ENCODE measurements at regions not wholly inside any gene's neighbourhood (a gene's known extent, or its start where the extent isn't known, plus 50 kb on each side); places are given as distances from the start of the nearest gene placed in this dataset.

DNA sequence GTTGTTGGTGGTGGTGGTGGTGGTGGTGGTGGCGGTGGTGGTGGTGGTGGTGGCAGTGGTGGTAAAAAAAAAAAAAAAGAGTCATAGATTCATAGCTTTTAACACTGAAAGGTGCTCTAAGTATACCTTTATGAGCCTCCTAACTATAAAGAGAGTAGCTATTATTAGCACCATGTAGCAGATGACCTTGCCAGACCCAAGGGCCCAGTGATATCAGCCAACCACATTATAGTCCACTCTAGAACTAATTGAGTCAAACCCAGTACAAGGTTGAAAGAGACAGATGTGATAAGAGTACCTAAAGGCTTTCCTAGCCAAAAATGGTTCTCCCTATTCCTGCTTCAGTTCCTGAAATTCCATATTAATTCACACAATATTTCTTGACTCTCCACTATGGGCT, 245.3 kb downstream of the HACE1 start:
- Histone ChIP-seq H3K9me3 (replicated peaks; ENCODE audit: control insufficient read depth, insufficient read depth, low read depth, low read length) (no peaks in the 10 kb centered on the region), H3K4me3 (no peak overlapping the region), H4K20me1 (replicated peaks; ENCODE audit: control insufficient read depth, insufficient read depth, low read length) (no peaks in the 10 kb centered on the region), H3K9me1 (ENCODE audit: control insufficient read depth, insufficient read depth, low read length) (no peaks in the 10 kb centered on the region), H2AFZ (ENCODE audit: low read depth, low read length) (no peak overlapping the region), H3K9ac (ENCODE audit: insufficient read depth in 1 of 2, low read depth in 2 of 2, low read length in 2 of 2) (no peak overlapping the region), H3K27me3 (ENCODE audit: control insufficient read depth in 2 of 2, insufficient read depth in 2 of 2, low read length in 2 of 2) (no peaks in the 10 kb centered on the region), H3K79me2 (ENCODE audit: control insufficient read depth, insufficient read depth, low read length) (no peaks in the 10 kb centered on the region), H3K4me2 (ENCODE audit: insufficient read depth, low read length) (no peak overlapping the region), H3K4me1 (replicated peaks in 1 of 2; ENCODE audit: control insufficient read depth in 2 of 2, insufficient read depth in 2 of 2, low read length in 2 of 2) (no peaks in the 10 kb centered on the region), H3K27ac (ENCODE audit: extremely low read depth, low read depth, low read length) (no peak overlapping the region), H3K36me3 (ENCODE audit: control insufficient read depth, insufficient read depth, low read length) (no peaks in the 10 kb centered on the region)
- CTCF ChIA-PET (ENCODE audit: low intra/inter-chr PET ratio), result no interaction called here
- TF ChIP-seq, protein P1, sequence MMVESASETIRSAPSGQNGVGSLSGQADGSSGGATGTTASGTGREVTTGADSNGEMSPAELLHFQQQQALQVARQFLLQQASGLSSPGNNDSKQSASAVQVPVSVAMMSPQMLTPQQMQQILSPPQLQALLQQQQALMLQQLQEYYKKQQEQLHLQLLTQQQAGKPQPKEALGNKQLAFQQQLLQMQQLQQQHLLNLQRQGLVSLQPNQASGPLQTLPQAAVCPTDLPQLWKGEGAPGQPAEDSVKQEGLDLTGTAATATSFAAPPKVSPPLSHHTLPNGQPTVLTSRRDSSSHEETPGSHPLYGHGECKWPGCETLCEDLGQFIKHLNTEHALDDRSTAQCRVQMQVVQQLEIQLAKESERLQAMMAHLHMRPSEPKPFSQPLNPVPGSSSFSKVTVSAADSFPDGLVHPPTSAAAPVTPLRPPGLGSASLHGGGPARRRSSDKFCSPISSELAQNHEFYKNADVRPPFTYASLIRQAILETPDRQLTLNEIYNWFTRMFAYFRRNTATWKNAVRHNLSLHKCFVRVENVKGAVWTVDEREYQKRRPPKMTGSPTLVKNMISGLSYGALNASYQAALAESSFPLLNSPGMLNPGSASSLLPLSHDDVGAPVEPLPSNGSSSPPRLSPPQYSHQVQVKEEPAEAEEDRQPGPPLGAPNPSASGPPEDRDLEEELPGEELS (CRISPR knock-in tag; IDR thresholded peaks at IDR 0.05; ENCODE audit: borderline replicate concordance), result no peak
- no CpG with 5 or more reads among the region's 1 CpG for WGBS (ENCODE audit: insufficient coverage, low coverage, missing lambda C conversion rate)
- no TSS peak for BruUV-seq (replicated peaks)
- intact Hi-C loops (cut with micrococcal nuclease), result no loop called here
- FAIRE-seq, result no peak
- ATAC-seq, result no peak
- in situ Hi-C loops (cut with MboI), result no loop called here
- DNase-seq (ENCODE audit: extremely low read depth in 1 of 4, low spot score in 3 of 4), result no peak
- POLR2A ChIA-PET, result no interaction called here

DNA sequence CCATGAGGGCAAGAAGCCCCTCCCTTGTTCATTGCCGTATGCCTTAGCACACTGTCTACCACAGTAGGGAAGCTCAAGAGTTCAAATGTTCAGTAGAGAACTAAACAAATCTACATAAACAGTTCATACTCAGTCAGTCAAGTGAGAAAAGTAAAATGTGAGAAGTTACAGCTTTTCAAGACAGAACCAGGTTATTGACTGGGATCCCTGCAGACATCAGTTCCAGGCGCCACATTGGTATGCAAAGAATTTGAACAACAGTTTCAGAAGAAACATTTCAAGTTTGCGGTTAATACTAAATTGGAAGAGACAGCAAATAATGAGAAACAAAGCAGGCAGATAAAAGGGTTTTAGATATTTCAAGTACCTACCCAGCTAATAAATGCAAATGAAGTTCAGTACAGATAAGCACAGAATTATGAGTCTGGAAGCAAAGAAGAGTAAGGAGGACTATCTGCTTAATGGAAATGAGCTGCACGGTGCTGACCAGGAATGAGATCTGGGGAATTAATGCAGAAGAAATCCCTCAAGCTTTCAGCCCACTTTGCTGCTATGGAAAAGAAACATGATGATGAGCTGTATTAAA, 246.2 kb downstream of the HACE1 start:
- no peak for FAIRE-seq
- H3K36me3 ChIP-seq (ENCODE audit: control insufficient read depth, insufficient read depth, low read length), result no peaks in the 10 kb centered on the region

More for the DNA sequence above, 246.2 kb downstream of the HACE1 start:
- Histone ChIP-seq H3K4me3 (no peak overlapping the region), H3K9me3 (replicated peaks; ENCODE audit: control insufficient read depth, insufficient read depth, low read depth, low read length) (no peaks in the 10 kb centered on the region), H3K9ac (ENCODE audit: insufficient read depth in 1 of 2, low read depth in 2 of 2, low read length in 2 of 2) (no peak overlapping the region), H3K27me3 (ENCODE audit: control insufficient read depth in 2 of 2, insufficient read depth in 2 of 2, low read length in 2 of 2) (no peaks in the 10 kb centered on the region), H3K4me1 (replicated peaks in 1 of 2; ENCODE audit: control insufficient read depth in 2 of 2, insufficient read depth in 2 of 2, low read length in 2 of 2) (no peaks in the 10 kb centered on the region), H3K27ac (ENCODE audit: extremely low read depth, low read depth, low read length) (no peak overlapping the region), H3K9me1 (ENCODE audit: control insufficient read depth, insufficient read depth, low read length) (no peaks in the 10 kb centered on the region), H3K4me2 (ENCODE audit: insufficient read depth, low read length) (no peak overlapping the region), H2AFZ (ENCODE audit: low read depth, low read length) (no peak overlapping the region), H4K20me1 (replicated peaks; ENCODE audit: control insufficient read depth, insufficient read depth, low read length) (no peaks in the 10 kb centered on the region), H3K79me2 (ENCODE audit: control insufficient read depth, insufficient read depth, low read length) (no peaks in the 10 kb centered on the region)
- TF ChIP-seq, protein P2, sequence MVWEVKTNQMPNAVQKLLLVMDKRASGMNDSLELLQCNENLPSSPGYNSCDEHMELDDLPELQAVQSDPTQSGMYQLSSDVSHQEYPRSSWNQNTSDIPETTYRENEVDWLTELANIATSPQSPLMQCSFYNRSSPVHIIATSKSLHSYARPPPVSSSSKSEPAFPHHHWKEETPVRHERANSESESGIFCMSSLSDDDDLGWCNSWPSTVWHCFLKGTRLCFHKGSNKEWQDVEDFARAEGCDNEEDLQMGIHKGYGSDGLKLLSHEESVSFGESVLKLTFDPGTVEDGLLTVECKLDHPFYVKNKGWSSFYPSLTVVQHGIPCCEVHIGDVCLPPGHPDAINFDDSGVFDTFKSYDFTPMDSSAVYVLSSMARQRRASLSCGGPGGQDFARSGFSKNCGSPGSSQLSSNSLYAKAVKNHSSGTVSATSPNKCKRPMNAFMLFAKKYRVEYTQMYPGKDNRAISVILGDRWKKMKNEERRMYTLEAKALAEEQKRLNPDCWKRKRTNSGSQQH (CRISPR knock-in tag; IDR thresholded peaks at IDR 0.05), result no peak
- no peak for TF ChIP-seq HNRNPLL (IDR thresholded peaks at IDR 0.05; ENCODE audit: low read depth, low read length, poor library complexity, severe bottlenecking)
- no peak for TF ChIP-seq TAF1 (IDR thresholded peaks at IDR 0.05; ENCODE audit: control insufficient read depth, extremely low read depth, insufficient read depth, low read length, severe bottlenecking)
- TF ChIP-seq ZFP1 (CRISPR knock-in tag; IDR thresholded peaks at IDR 0.05), result no peak
- TF ChIP-seq ZNF23 (CRISPR knock-in tag; IDR thresholded peaks at IDR 0.05), result no peak
- no peak for TF ChIP-seq MCM3 (IDR thresholded peaks at IDR 0.05)
- TF ChIP-seq HNRNPK (IDR thresholded peaks at IDR 0.05; ENCODE audit: low read depth, low read length, poor library complexity, severe bottlenecking), result no peak
- no peak for TF ChIP-seq MEF2A (IDR thresholded peaks at IDR 0.05; ENCODE audit: control insufficient read depth, low read depth, low read length)
- no peak for DNase-seq (ENCODE audit: extremely low read depth in 1 of 4, low spot score in 3 of 4)
- intact Hi-C loops (cut with micrococcal nuclease) (no loop called here), in situ Hi-C loops (cut with MboI) (no loop called here)
- ATAC-seq, result no peak
- ChIA-PET POLR2A (interaction anchor here (0.6 kb wide), 1 partner anchor 42 kb away, joined by 4 read pairs; no protein-coding TSS in a partner anchor), CTCF (ENCODE audit: low intra/inter-chr PET ratio) (no interaction called here)
- no TSS peak for BruUV-seq (replicated peaks)
- WGBS (ENCODE audit: insufficient coverage, low coverage, missing lambda C conversion rate), result 19% methylated on average over 4 of the region's 4 CpGs
